Mesodermal cell (in vitro differentiated cells): ENCODE measurements at regions not wholly inside any gene's neighbourhood (a gene's known extent, or its start where the extent isn't known, plus 50 kb on each side); places are given as distances from the start of the nearest gene placed in this dataset.

ENCODE experiments used
- H3K27ac ChIP-seq: 2 replicates; pipeline ENCODE4 v1.7.0; 2013; ENCODE audit warnings: mild to moderate bottlenecking, low read depth, low read length, moderate library complexity; ENCODE audit not compliant: severe bottlenecking
- H3K36me3 ChIP-seq: 2 replicates; pipeline ENCODE4 v1.7.1; 2013; ENCODE audit warnings: mild to moderate bottlenecking, low read length, moderate library complexity; ENCODE audit not compliant: control insufficient read depth, insufficient read depth
- H3K4me1 ChIP-seq: one replicate; pipeline ENCODE4 v1.7.1; 2013; ENCODE audit warnings: mild to moderate bottlenecking, low read length; ENCODE audit not compliant: insufficient read depth, control insufficient read depth, poor library complexity, severe bottlenecking
- H3K4me3 ChIP-seq: 2 replicates; pipeline ENCODE4 v1.7.0; 2013; ENCODE audit warnings: low read length, control low read depth, mild to moderate bottlenecking; ENCODE audit not compliant: insufficient read depth, poor library complexity, severe bottlenecking; ENCODE audit errors: extremely low read depth
- H3K9me3 ChIP-seq: 2 replicates; pipeline ENCODE4 v1.7.1; 2013; ENCODE audit warnings: mild to moderate bottlenecking, low read length, moderate library complexity; ENCODE audit not compliant: control insufficient read depth
- WGBS, 2 experiments: methylation state at CpG; one replicate each; pipeline ENCODE4 v1.1.5; 2013; ENCODE audit warnings: missing lambda C conversion rate in 2 of 2; ENCODE audit not compliant: insufficient coverage in 2 of 2; 5-methylcytosine and 5-hydroxymethylcytosine counted together

DNA sequence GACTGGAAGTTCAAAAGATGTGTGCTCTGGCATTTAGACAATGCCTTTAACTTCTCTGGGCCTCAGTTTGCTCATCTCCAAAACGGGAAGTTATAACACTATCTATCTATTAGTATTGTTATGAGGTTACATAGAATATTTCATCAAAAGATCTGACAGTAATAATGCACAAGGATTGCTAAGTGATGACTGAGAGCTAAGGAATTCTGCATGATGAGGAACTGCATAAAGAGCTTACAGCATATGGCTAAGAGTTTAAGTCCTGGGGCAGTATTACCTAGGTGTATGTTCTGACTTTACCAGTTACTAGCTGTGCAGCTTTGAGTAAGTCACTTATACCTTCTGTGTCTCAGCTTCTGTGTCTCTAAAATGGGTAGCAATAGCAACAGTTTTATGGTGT lies 160.1 kb upstream of the TMPO start:
- Histone ChIP-seq H3K27ac (no peak overlapping the region), H3K4me3 (no peak overlapping the region), H3K4me1 (peaks cover 34% of the 10 kb centered on the region), H3K36me3 (no peaks in the 10 kb centered on the region), H3K9me3 (no peaks in the 10 kb centered on the region)
- no CpG with 5 or more reads among the region's 1 CpG for WGBS, 2 experiments

DNA sequence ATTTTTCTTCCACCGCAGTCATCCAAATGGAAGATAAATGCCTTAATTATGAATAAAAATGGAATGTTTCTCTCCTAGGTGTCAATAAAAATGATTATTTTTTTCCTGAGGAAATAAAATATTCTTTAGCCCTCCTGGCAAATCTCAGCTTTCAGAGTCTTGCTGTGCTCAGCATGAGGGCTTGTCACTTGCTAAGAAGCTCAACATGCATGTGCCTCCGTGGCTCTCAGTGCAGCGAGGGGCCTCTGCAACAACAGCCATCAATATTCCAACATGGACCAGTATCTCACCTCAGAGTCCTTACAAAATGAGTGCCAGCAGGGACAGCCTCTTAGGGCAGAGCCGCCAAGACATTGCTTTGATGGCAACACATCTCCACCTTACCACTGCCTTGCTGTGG lies 159.5 kb upstream of the TMPO start:
- 50 to 52% methylated on average over 1 to 2 of the region's 4 CpGs for WGBS, 2 experiments
- no peaks in the 10 kb centered on the region for H3K9me3 ChIP-seq
- H3K4me1 ChIP-seq = peaks cover 29% of the 10 kb centered on the region
- no peak overlapping the region for H3K4me3 ChIP-seq
- no peaks in the 10 kb centered on the region for H3K36me3 ChIP-seq
- no peak overlapping the region for H3K27ac ChIP-seq

DNA sequence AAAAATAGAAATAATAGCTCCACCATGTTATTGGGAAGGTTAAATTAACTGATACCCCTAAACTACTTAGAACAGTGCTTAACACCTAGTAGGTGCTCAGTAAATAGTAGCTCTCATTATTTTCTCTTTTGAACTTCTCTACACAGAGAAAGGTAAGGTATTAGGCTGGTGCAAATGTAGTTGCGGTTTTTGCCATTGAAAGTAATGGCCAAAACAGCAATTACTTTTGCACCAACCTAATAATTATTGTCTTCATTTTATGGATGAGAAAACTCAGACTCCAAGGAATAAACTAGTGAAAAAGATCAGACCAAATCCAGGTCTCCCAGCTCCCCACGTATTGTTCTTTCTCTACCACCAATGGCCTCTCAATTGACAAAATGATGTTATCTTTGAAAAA lies 157.2 kb upstream of the TMPO start:
- Histone ChIP-seq H3K4me3 (no peak overlapping the region), H3K9me3 (no peaks in the 10 kb centered on the region), H3K36me3 (no peaks in the 10 kb centered on the region), H3K27ac (no peak overlapping the region), H3K4me1 (peaks cover 10% of the 10 kb centered on the region)
- 86% methylated on average over 1 of the region's 2 CpGs; no CpG with 5 or more reads in 1 of the 2 experiments for WGBS, 2 experiments

DNA sequence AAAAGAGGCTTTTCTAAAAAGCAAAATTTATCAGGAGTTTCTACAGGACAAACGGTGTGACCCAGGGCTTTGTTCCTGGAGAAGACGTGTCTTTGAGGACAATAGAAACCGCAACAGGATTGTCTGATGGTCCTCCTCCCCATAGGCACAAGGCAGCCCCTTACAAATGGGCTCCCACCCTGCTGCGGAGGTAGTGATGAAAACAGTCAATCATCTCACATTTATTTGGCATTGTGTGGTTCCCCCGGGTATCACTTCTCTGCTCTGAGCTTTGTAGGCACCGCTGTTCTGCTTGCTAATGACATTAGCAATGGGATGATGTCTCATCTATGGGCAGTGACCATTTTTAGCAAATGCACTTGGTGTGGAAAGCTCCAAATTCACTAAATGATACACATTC lies 155.5 kb upstream of the TMPO start:
- WGBS, 2 experiments = 98 to 99% methylated on average over 4 to 5 of the region's 6 CpGs
- no peaks in the 10 kb centered on the region for H3K9me3 ChIP-seq
- H3K36me3 ChIP-seq = no peaks in the 10 kb centered on the region
- H3K27ac ChIP-seq = no peak overlapping the region
- H3K4me3 ChIP-seq = no peak overlapping the region
- peaks cover 5% of the 10 kb centered on the region for H3K4me1 ChIP-seq

DNA sequence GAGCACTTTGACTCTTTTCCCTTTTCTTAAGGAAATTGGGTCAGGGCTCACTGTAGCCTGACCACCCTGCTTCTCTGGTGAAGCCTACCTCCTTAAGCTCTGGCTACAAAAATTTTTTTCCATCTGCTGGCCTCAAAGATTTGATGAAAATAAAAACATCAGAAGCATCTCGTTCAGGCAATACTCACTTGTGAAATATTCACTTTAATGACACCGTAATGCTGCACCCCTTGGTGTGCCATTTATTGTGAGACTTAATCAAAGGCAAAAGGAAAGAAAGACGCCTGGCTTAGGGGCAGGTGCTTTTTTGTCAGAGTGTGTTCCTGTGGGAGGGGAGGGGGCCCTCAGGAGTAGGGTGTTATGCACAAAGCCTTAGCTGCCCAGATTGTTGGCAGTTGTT lies 155.0 kb upstream of the TMPO start:
- H3K9me3 ChIP-seq = no peaks in the 10 kb centered on the region
- peaks cover 4% of the 10 kb centered on the region for H3K4me1 ChIP-seq
- H3K4me3 ChIP-seq = no peak overlapping the region
- WGBS, 2 experiments = 72 to 82% methylated on average over 1 to 3 of the region's 3 CpGs
- H3K36me3 ChIP-seq = no peaks in the 10 kb centered on the region
- no peak overlapping the region for H3K27ac ChIP-seq

DNA sequence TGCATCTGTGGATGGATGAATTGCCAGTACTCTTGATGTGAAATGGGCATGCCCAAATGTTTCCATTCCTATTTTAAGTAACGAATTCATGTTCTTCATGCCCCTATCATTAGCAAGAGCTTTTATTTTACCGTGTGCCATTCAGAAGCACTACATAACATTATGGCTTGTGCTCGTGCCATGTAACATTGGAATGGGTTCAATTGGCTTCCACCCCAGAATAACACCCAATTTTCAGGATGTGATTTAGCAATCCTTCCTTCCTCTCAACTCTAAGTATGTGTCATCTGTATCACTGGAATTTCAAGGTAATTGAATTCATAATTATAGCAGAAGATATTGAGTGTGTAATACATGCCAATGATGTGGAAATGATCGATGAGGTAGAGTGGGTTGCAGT lies 145.8 kb upstream of the TMPO start:
- H3K4me1 ChIP-seq = peaks cover 17% of the 10 kb centered on the region
- no peaks in the 10 kb centered on the region for H3K36me3 ChIP-seq
- WGBS, 2 experiments = 91 to 100% methylated on average over 2 to 3 of the region's 4 CpGs
- no peak overlapping the region for H3K27ac ChIP-seq
- H3K9me3 ChIP-seq = no peaks in the 10 kb centered on the region
- no peak overlapping the region for H3K4me3 ChIP-seq

DNA sequence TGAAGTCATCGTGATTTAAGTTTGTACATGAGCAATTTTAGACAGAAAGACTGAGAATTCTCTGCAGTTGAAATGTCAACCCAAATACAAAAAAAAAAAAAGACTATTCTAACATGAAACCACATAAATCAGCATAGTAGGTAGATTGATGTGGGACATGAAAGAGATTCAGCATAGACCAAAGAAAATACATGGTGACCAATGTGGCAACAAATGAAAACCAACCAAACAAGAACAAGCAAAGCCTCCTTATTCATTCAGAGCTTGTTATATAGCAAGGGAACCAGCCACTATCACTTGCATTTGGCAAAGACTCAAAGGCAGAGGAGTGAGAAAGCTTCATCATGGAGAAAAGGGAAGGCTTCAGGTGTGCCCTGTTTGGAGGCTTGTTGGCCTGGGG lies 144.4 kb upstream of the TMPO start:
- no peak overlapping the region for H3K4me3 ChIP-seq
- H3K9me3 ChIP-seq = no peaks in the 10 kb centered on the region
- no peaks in the 10 kb centered on the region for H3K36me3 ChIP-seq
- no peak overlapping the region for H3K27ac ChIP-seq
- no CpG with 5 or more reads among the region's 1 CpG for WGBS, 2 experiments
- H3K4me1 ChIP-seq = peaks cover 17% of the 10 kb centered on the region

DNA sequence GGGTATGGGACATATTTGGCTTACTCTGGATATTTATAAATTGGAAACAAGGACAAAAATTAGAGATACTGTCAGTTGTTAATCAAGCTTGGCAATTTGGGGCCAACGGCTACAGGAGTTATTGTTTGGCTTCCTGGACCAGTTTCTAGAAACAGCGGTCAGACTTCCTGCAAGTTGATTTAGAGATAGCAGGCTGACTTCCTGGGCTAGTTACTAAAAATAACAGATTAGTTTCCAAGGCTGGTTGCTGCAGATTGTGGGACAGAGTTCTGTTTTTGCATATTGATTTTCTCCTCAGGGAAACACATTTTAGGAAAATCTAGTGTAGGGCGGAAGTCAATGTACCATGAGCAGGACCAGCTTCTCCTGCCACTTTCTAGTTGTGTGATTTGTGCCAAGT lies 144.0 kb upstream of the TMPO start:
- H3K36me3 ChIP-seq = no peaks in the 10 kb centered on the region
- H3K4me3 ChIP-seq = no peak overlapping the region
- peaks cover 17% of the 10 kb centered on the region for H3K4me1 ChIP-seq
- no peaks in the 10 kb centered on the region for H3K9me3 ChIP-seq
- 80 to 85% methylated on average over 2 to 3 of the region's 3 CpGs for WGBS, 2 experiments
- H3K27ac ChIP-seq = no peak overlapping the region

DNA sequence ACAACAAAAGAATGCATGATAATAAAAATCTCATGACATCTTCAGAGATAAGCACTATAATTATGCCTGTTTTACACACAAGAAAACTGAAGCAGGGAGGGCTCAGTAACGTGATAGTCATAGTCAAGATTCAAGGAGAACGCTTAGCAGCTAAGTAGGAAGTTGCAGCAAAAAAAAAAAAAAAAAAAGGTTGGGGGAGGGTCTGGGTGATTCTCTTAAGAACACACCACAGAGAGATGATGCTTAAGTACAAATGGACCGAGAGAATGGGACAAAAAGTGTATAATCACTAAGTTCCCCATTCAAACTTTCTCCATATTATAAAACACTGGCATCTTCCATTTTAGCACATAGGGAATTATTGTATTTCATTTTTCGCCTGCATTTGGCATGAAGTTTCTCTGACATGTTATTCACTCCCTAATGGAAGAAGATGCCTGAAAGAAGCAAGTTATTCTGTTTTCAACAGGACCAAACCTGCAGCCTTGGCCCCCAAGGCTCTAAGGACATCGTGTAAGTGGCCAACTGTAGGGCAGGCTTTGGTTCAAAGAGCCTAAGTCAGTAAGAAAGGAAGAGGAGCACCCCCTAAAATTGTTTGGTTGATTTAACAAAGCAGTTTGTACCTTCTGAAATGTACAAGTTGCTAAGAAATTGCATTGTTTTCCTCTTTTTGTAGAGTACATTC lies 142.9 kb upstream of the TMPO start:
- H3K27ac ChIP-seq = no peak overlapping the region
- H3K36me3 ChIP-seq = no peaks in the 10 kb centered on the region
- H3K9me3 ChIP-seq = no peaks in the 10 kb centered on the region
- 0 to 50% methylated on average over 1 to 2 of the region's 5 CpGs for WGBS, 2 experiments
- peaks cover 17% of the 10 kb centered on the region for H3K4me1 ChIP-seq
- H3K4me3 ChIP-seq = no peak overlapping the region

DNA sequence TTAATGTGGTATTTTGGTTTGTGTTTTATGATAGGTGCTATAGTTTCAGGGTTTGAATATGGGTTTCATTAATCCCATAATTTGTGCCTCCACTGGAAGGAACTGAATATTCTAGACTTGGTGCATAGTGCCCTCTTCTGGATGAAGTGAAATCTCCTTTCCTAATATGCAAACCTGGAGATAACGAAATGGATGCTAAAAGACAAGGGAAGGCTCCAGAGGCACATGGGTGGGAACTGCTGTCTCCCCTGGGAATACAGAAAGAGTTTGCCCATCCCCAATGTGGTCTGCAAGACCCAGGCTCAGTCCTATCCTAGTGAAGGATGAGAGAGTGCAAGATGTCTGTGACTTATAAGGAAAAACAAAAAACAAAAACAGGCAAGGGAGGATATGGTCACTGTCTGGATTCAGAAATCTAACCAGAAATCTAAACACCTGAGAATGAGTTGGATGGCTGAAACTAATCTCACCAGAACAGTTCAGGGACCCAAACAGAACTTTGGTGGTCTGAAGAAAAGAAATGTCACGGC lies 142.3 kb upstream of the TMPO start:
- 90 to 100% methylated on average over 1 of the region's 2 CpGs for WGBS, 2 experiments
- H3K4me3 ChIP-seq = no peak overlapping the region
- H3K27ac ChIP-seq = no peak overlapping the region
- H3K4me1 ChIP-seq = peaks cover 17% of the 10 kb centered on the region
- no peaks in the 10 kb centered on the region for H3K36me3 ChIP-seq
- no peaks in the 10 kb centered on the region for H3K9me3 ChIP-seq

DNA sequence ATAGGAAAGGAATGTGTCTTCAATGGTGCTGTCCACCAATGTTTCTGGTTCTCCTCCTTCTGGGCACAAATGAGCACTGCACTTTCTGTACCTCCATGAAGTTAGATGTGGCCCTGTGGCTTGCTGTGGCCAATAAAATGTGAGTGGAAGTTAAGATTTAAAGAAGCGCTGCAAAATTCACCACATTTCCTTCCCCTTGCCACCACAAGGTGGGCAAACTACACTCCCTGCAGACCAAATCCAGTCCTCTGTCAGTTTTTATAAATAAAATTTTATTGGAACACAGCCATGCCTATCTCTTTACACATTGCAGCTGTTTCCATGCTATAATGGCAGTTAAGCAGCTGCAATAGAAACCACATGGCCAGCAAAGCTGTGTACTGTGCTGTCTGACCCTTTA lies 141.4 kb upstream of the TMPO start:
- no CpG with 5 or more reads among the region's 1 CpG for WGBS, 2 experiments
- no peak overlapping the region for H3K27ac ChIP-seq
- H3K4me1 ChIP-seq = peaks cover 17% of the 10 kb centered on the region
- H3K9me3 ChIP-seq = no peaks in the 10 kb centered on the region
- H3K4me3 ChIP-seq = no peak overlapping the region
- H3K36me3 ChIP-seq = no peaks in the 10 kb centered on the region
